ES-I3 (cell line): ENCODE measurements at regions not wholly inside any gene's neighbourhood (a gene's known extent, or its start where the extent isn't known, plus 50 kb on each side); places are given as distances from the start of the nearest gene placed in this dataset.

Experiments used
- H3K36me3 ChIP-seq: 2 replicates; pipeline ENCODE4 v1.6.1; 2013; ENCODE audit warnings: mild to moderate bottlenecking, low read length, control low read depth, moderate library complexity; ENCODE audit not compliant: insufficient read depth
- H3K4me1 ChIP-seq: 2 replicates; pipeline ENCODE4 v1.6.1; 2013; ENCODE audit warnings: mild to moderate bottlenecking, control low read depth, low read length; ENCODE audit not compliant: insufficient read depth
- H3K9ac ChIP-seq: 2 replicates; pipeline ENCODE4 v1.6.1; 2013; ENCODE audit warnings: low read depth, mild to moderate bottlenecking, low read length, moderate library complexity
- H3K9me3 ChIP-seq: 2 replicates; pipeline ENCODE4 v1.6.1; 2013; ENCODE audit warnings: mild to moderate bottlenecking, low read length, moderate library complexity; ENCODE audit not compliant: control insufficient read depth, insufficient read depth

DNA sequence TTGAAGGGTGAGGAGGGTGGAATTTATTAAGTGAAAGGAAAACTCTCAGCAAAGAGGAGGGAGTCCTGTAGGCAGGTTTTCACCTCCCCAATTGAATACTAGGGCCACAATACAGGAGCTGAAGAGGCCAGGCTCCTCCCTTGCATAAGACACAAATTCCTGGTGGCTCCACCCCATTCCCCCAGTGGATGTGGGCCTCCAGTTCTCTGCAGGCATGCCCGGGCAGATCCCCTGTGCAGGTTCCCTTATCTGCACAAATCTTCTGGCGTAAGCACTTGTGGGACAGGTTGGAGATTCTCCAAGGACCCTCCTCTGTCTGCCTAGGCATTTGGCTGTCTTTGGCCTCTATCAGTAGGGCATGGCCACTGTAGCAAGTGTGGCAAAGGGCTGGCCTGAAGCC is 847.1 kb upstream of the MBL2 start:
- Histone ChIP-seq H3K36me3 (no peaks in the 10 kb centered on the region; the same call in 1 of the 2 replicates), H3K9me3 (peaks cover 3% of the 10 kb centered on the region; the same call in 1 of the 2 replicates), H3K9ac (no peak overlapping the region), H3K4me1 (no peaks in the 10 kb centered on the region)

DNA sequence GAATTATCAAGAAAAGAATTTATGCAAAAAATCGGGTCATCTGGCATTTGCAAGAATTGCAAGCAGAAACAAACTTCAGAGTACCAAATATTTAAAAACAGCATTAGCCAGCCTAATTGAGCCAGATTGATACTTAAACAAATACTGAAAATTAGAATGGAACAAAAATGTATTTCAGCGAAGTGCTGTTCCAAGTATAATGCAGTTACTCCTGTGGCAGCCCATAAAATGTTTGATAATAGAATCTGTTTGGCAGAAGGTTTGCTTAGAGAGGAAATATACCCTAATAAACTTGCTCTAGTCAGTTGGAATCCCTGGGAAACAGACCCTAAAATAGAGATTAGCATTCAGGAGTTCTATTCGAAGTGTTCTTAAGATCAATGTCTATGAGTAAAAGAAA is 835.1 kb upstream of the MBL2 start:
- Histone ChIP-seq H3K4me1 (peaks cover 11% of the 10 kb centered on the region), H3K9me3 (no peaks in the 10 kb centered on the region), H3K9ac (no peak overlapping the region), H3K36me3 (no peaks in the 10 kb centered on the region)

DNA sequence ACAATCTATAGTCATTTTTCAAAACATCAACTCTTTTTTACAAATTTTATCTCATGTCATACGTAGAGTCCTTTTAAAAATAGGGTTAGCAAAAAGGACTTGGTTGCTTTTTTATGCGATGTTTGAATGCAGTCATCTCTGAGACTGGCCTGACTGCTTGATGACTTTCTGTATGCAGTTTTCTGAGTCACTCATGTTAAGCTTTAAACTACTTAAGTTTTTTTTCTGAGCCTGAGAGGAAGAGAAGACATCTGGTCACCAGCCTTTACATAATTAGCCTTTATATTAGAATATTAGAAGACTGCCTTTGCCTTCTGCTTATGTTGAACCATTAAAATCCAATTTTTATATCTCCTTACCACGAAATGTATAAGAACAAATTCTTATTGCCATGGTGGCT is 834.4 kb upstream of the MBL2 start:
- peaks cover 11% of the 10 kb centered on the region for H3K4me1 ChIP-seq
- H3K9me3 ChIP-seq = no peaks in the 10 kb centered on the region
- H3K36me3 ChIP-seq = no peaks in the 10 kb centered on the region
- H3K9ac ChIP-seq = no peak overlapping the region

DNA sequence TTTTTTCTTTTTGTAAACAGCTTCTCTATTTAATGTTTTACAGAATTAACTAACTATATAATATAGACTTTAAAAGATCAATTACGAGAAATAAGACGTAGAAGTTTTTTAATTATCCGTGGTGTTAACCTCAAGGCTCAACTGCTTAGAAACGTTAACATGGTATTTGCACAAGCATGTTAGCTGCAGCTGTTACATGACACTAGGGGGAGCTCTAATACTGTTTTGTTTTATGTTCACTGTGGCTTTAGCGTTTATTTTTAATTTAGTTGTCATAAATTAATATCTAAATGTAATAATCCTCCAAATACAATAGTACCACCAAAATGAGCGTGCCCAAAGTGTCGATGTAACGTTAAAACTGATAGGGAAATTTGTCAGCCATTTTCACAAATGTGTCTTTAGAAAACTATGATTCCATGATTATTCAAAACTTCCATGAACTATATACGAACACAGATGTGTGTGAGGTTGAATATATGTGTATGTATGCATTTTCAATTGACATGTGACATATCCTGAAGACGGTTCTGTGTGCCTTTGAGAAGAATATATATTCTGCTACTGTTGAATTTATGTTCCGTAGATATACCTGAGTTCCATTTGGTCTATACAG is 828.8 kb upstream of the MBL2 start:
- H3K9me3 ChIP-seq = no peaks in the 10 kb centered on the region
- no peak overlapping the region for H3K9ac ChIP-seq
- H3K36me3 ChIP-seq = no peaks in the 10 kb centered on the region
- peaks cover 24% of the 10 kb centered on the region for H3K4me1 ChIP-seq

DNA sequence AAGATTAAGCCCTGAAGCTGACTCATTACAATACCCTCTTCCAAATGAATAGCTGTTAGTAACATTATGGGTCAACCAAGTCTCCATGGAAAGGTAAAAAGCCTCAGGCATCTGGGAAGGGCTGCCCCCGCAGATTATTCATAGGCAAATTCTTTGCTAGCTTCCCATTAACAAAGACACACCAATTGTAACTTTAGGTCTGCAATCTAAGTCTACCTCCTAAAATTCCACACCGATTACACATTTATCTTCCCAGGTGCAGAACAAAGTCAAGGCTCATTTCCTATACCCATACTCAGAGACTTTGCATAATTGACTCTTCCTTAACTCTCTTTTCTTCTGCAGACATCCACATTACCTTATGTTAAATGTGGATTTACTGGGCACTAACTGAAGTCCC is 826.3 kb upstream of the MBL2 start:
- Histone ChIP-seq H3K36me3 (no peaks in the 10 kb centered on the region), H3K9me3 (no peaks in the 10 kb centered on the region), H3K9ac (no peak overlapping the region), H3K4me1 (peaks cover 30% of the 10 kb centered on the region)

DNA sequence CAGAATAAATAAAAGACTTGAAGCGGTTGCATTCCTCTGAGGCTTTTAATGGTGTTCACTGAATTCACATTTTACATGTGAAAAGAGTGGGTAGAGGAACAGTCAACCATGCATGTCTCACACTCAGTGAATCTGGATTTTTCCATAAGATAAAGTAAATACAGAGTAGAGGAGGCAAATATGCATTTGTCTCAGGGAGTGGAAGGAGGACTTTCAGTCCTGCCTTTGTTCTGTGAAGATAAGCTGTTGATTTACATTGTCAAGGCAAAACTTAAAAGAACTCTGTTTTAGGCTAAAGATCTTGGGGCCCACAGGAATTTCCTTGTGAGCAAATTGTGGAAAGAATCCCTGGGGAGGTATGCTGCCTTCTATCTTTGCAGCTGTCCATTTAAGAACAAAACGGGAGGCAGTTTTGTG is 825.3 kb upstream of the MBL2 start:
- no peaks in the 10 kb centered on the region for H3K36me3 ChIP-seq
- H3K9ac ChIP-seq = no peak overlapping the region; the same call in 1 of the 2 replicates

DNA sequence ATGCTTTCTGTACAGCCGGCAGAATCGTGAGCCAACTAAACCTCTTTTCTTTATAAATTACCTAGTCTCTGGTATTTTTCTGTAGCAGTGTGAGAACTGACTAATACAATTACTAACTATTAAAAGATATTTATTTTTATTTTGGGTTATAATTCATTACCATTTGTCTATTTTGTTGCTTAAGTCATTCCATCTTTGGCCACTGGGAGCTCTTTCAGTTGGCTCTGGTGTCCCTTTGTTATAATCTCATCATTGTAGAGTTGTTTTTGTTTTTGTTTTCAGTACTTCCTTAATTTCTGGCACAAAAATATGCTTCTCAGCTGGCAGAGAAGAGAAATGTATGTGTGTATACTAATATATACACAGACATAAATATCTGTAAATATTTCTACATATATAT is 807.9 kb upstream of the MBL2 start:
- H3K36me3 ChIP-seq = no peaks in the 10 kb centered on the region
- no peak overlapping the region for H3K9ac ChIP-seq
- no peaks in the 10 kb centered on the region for H3K4me1 ChIP-seq
- no peaks in the 10 kb centered on the region for H3K9me3 ChIP-seq

More for the DNA sequence above, 825.3 kb upstream of the MBL2 start:
- peaks cover 30% of the 10 kb centered on the region for H3K4me1 ChIP-seq
- peaks cover 6% of the 10 kb centered on the region; the same call in 1 of the 2 replicates for H3K9me3 ChIP-seq

DNA sequence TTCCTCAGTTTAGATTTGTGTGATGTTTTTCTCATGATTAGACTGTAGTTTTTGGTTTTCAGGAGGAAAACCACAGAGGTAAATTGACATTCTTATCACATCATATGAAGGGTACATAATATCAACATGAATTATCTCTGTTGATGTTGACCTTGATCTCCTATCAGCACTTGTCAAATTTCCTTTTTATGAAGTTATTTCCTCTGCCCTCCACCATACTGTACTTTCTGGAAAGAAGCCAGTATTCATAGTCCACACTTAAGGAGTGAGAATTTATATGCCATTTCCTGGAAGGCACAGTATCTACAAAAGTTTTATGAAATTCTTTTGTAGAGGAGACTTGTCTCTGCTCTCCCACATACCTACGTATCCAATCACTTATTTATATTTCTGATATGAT is 807.2 kb upstream of the MBL2 start:
- Histone ChIP-seq H3K4me1 (no peaks in the 10 kb centered on the region), H3K9ac (no peak overlapping the region), H3K36me3 (no peaks in the 10 kb centered on the region), H3K9me3 (no peaks in the 10 kb centered on the region)

DNA sequence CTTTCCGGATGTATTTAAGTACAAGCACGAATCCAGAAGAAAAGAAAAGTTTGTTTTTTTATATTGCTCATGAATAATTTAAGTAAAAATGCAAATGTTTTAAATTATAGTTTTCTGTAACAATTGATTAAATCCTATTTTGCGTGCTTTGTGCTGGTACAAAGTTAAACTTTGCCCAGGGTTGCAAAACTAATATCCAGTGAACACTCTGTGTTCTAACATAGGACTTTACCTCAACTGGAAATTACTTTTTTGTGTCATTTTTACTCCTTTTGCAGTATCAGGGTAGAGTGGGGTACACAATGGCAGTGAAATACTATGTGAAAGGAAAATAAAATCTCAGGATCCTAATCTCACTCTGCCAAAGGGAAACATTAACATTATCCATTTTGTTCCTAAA is 801.4 kb upstream of the MBL2 start:
- Histone ChIP-seq H3K9me3 (no peaks in the 10 kb centered on the region), H3K4me1 (peaks cover 6% of the 10 kb centered on the region; the same call in 1 of the 2 replicates), H3K9ac (no peak overlapping the region), H3K36me3 (no peaks in the 10 kb centered on the region)

DNA sequence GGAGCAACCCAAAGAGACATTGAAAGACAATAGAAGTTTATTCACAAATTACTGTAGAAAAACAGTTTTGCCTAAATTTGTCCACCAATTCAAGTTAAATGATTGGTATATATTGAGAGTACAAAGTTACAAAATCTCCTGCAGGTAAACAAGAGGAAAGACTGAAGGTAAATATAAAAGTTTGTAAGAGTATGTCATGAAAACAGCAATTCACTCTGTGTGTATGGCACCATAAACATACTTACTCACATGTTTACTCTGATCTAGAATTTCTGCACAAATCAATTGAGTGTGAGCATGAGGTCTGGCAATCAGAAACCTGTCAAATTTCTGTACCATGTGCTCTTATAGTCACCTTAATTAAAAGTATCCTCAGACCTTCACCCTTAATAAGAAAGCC is 800.9 kb upstream of the MBL2 start:
- H3K9me3 ChIP-seq = no peaks in the 10 kb centered on the region
- no peaks in the 10 kb centered on the region for H3K36me3 ChIP-seq
- H3K4me1 ChIP-seq = peaks cover 6% of the 10 kb centered on the region; the same call in 1 of the 2 replicates
- no peak overlapping the region for H3K9ac ChIP-seq

DNA sequence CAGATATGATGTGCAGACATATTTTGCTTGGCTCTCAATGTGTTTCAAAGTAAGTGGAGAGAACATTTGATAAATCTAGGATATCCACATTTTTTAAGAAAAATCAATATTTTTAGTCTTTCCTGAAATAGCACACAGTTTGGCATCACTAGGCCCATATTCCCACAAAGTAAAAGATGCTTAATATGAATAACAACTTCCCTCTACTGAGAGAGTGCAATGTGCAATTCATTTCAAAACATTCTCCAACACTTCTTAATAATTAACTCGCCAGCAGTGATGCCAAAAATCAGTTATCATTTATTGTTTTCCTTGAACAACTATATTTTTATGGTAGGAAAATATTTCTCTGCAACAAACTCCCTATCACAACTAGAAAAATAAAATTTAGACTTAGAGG is 800.2 kb upstream of the MBL2 start:
- Histone ChIP-seq H3K4me1 (peaks cover 6% of the 10 kb centered on the region; the same call in 1 of the 2 replicates), H3K9ac (no peak overlapping the region), H3K9me3 (no peaks in the 10 kb centered on the region), H3K36me3 (no peaks in the 10 kb centered on the region)

DNA sequence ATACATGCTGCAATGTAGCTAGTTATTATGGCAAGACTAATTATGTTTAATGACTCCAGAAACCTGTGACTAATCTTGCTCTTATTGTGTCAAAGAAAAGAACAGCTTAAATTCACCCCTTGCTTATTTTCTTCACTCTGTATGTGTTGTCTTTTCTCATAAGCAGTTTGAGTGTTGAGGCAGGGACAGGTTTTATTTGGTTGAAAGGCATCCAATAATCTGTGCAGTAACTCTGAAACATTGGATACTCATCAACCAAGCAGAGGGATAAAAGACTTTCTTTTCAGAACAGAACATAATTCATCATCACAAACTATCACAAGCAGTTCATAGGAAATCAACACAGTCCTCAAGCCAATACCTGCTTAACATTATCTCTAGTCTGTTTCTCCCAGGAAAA is 797.6 kb upstream of the MBL2 start:
- Histone ChIP-seq H3K36me3 (no peaks in the 10 kb centered on the region), H3K9ac (no peak overlapping the region), H3K9me3 (peaks cover under 1% of the 10 kb centered on the region; the same call in 1 of the 2 replicates), H3K4me1 (peaks cover 6% of the 10 kb centered on the region; the same call in 1 of the 2 replicates)

DNA sequence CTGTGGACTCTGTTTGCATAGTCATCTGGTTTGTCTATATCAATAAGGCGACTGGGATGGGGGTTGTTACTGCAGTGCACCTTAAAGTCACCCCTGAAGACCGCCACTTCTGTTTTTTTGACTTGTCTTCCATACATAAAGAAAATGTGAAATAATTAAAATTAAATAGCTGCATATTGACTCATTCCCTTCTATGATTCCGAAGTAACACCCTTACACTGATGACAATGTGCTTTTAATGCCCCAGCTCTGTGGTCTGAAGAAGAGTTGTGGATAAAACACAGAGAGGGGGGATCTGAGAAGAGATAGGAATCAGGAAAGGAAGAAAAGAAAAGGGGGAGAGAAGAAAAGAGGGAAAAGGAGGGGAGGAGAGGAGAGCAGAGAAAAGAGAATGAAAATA is 796.9 kb upstream of the MBL2 start:
- Histone ChIP-seq H3K9ac (no peak overlapping the region), H3K4me1 (peaks cover 6% of the 10 kb centered on the region; the same call in 1 of the 2 replicates), H3K9me3 (peaks cover 4% of the 10 kb centered on the region), H3K36me3 (no peaks in the 10 kb centered on the region)

DNA sequence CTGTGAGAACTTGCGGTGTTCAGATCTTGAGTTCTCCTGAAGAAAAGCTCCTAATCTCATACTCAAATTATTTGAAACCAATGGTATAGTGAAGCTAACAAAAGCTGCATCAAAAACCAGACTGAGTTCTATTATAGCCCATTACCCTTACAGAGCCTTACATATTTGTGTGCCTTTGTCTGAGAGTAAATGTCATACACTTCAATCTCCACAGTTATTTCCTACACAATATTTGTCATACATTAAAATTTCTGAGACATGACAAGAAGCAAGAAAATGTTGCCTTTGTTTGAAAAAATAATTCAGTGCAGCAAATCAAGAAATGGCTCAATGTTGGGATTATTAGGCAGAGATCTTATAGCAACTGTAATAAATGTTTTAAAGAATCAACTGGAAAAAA is 776.1 kb upstream of the MBL2 start:
- H3K36me3 ChIP-seq = peaks cover 3% of the 10 kb centered on the region; the same call in 1 of the 2 replicates
- no peaks in the 10 kb centered on the region for H3K4me1 ChIP-seq
- no peak overlapping the region for H3K9ac ChIP-seq
- H3K9me3 ChIP-seq = no peaks in the 10 kb centered on the region; the same call in 1 of the 2 replicates

DNA sequence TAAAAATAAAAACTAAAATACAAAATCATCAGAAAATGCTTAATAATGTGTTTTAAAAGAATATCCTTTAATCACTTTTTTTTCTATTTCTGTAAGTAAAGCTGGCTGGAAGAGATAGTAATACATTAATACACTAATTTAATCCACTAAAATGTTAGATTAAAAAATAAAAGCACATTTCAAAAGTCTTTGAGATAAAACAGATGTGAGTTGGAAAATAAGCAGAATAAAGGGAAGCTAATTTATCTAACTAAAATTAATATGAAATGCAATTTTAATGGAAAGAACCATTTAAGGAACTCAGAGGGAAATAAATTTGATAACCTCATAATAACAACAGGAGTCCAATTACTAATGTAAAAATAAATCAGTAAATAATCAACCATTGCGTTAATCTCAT is 774.8 kb upstream of the MBL2 start:
- Histone ChIP-seq H3K36me3 (peaks cover 3% of the 10 kb centered on the region; the same call in 1 of the 2 replicates), H3K4me1 (no peaks in the 10 kb centered on the region), H3K9ac (no peak overlapping the region), H3K9me3 (no peaks in the 10 kb centered on the region; the same call in 1 of the 2 replicates)
